Glutamatergic neuron (in vitro differentiated cells): ENCODE measurements at regions not wholly inside any gene's neighbourhood (a gene's known extent, or its start where the extent isn't known, plus 50 kb on each side); places are given as distances from the start of the nearest gene placed in this dataset.

Experiments
- DNase-seq: peaks from one replicate; pipeline ENCODE4 v3.0.0; 2022
- H3K27ac Mint-ChIP-seq: one replicate; pipeline ENCODE4 v1.8.0; 2020; ENCODE audit warnings: mild to moderate bottlenecking, mixed read lengths, inconsistent platforms; ENCODE audit not compliant: unreplicated experiment
- H3K27me3 Mint-ChIP-seq: one replicate; pipeline ENCODE4 v1.8.0; 2020; ENCODE audit warnings: mild to moderate bottlenecking, moderate library complexity, mixed read lengths, inconsistent platforms; ENCODE audit not compliant: unreplicated experiment
- H3K36me3 Mint-ChIP-seq: one replicate; pipeline ENCODE4 v1.8.0; 2020; ENCODE audit warnings: mild to moderate bottlenecking, mixed read lengths, inconsistent platforms; ENCODE audit not compliant: unreplicated experiment
- H3K4me1 Mint-ChIP-seq: one replicate; pipeline ENCODE4 v1.8.0; 2020; ENCODE audit warnings: mild to moderate bottlenecking, low read depth, mixed read lengths, inconsistent platforms; ENCODE audit not compliant: unreplicated experiment
- H3K4me3 Mint-ChIP-seq: one replicate; pipeline ENCODE4 v1.8.0; 2020; ENCODE audit warnings: mild to moderate bottlenecking, mixed read lengths, inconsistent platforms; ENCODE audit not compliant: unreplicated experiment
- H3K9me3 Mint-ChIP-seq: one replicate; pipeline ENCODE4 v1.8.0; 2020; ENCODE audit warnings: mild to moderate bottlenecking, moderate library complexity, mixed read lengths, inconsistent platforms; ENCODE audit not compliant: unreplicated experiment
- TF ChIP-seq, protein P1 (sequence below): fragments of 200-600 bp; sonication (generic); IDR thresholded peaks from one replicate; pipeline ENCODE4 v1.5.0; 2021; ENCODE audit not compliant: partially characterized antibody, unreplicated experiment

DNA sequence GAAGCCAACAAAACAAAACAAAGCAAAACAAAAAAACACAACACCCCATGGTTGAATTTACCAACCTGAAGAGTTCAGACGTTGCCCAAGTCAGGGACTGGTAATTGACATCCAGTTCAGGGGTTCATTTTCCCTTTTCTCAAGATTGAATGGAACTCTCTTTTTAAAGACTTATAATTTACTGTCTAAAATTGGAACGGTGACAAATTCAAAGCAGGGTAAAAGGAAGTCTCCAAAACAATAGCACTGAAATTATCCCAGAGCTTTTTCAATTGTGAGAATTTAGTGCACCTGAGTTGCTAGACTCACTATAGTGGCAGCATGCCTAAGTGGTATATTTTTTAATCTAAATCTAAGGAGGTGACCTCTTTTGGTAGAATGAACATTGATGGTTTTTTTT lies 90.9 kb upstream of the PREP start:
- H3K27me3 Mint-ChIP-seq = no peaks in the 10 kb centered on the region
- H3K9me3 Mint-ChIP-seq = no peaks in the 10 kb centered on the region
- no peaks in the 10 kb centered on the region for H3K4me1 Mint-ChIP-seq
- DNase-seq = no peak
- H3K27ac Mint-ChIP-seq = no peak overlapping the region
- no peaks in the 10 kb centered on the region for H3K36me3 Mint-ChIP-seq
- H3K4me3 Mint-ChIP-seq = no peak overlapping the region
- TF ChIP-seq, protein P1, sequence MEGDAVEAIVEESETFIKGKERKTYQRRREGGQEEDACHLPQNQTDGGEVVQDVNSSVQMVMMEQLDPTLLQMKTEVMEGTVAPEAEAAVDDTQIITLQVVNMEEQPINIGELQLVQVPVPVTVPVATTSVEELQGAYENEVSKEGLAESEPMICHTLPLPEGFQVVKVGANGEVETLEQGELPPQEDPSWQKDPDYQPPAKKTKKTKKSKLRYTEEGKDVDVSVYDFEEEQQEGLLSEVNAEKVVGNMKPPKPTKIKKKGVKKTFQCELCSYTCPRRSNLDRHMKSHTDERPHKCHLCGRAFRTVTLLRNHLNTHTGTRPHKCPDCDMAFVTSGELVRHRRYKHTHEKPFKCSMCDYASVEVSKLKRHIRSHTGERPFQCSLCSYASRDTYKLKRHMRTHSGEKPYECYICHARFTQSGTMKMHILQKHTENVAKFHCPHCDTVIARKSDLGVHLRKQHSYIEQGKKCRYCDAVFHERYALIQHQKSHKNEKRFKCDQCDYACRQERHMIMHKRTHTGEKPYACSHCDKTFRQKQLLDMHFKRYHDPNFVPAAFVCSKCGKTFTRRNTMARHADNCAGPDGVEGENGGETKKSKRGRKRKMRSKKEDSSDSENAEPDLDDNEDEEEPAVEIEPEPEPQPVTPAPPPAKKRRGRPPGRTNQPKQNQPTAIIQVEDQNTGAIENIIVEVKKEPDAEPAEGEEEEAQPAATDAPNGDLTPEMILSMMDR = no peak

DNA sequence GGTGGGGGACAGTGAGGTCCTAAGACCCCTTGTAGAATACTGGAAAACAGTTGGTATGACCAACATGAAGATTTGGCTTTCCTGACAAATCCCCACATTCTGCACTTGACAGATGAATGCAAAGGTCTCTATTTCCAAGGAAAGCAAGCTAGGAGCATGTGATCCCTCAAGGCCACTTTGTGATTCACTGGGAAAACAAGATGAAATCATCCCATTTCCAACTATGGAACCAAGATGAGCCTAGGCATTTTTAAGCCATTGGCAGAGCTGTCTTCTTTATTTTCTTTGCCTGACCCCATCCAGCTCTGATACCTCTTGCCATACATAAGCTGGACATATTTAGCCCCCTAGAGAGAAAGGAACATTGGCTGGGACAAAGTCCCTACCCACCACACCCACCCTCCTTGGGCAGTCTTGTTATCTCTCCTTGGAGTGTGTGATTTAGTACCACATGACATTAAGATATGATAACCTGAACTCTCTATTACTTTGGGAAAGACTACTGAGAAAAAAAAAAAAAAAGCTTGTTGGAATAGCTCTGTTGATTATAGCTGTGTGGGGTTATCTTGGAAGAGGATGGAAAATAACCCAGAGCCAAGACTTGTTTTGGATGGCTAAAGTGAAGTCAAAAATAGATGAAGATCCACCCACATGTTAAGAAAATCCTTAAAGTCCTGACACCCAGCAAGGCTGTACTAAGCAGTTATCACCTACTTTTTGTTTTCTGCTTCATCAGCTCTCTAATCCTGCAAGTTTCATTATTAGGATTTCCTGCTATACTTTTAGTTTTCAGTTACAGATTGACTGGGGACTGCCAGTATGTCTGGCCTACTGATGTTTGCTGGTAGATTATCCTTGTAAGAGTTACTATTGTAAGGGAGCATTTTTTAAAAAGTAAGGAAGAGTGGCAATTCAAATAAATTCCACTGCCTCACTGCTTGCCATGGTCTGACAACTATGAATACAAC lies 90.1 kb upstream of the PREP start:
- H3K36me3 Mint-ChIP-seq = no peaks in the 10 kb centered on the region
- TF ChIP-seq, protein P1 = no peak
- H3K4me1 Mint-ChIP-seq = no peaks in the 10 kb centered on the region
- no peak overlapping the region for H3K27ac Mint-ChIP-seq
- H3K27me3 Mint-ChIP-seq = no peaks in the 10 kb centered on the region
- DNase-seq = no peak
- H3K4me3 Mint-ChIP-seq = no peak overlapping the region
- H3K9me3 Mint-ChIP-seq = no peaks in the 10 kb centered on the region

DNA sequence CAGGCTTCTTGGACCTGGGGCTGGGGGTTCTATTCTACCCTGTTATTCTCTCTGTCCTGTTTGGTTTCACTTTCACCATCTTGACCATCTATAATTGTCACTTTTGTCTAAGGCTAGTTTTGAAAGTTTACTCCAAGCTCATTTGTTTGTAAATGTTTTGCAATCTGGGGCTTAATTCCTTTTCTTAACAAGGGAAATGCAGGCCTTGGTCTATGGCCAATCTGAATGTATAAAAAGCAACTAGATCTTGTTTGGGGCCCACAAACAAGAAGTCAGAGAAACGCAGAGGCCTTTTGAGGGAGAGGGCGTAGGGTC lies 86.3 kb upstream of the PREP start:
- Mint-ChIP-seq H3K27ac (no peak overlapping the region), H3K36me3 (no peaks in the 10 kb centered on the region), H3K9me3 (no peaks in the 10 kb centered on the region), H3K4me3 (no peak overlapping the region), H3K4me1 (no peaks in the 10 kb centered on the region), H3K27me3 (peaks cover 1% of the 10 kb centered on the region)
- no peak for DNase-seq
- TF ChIP-seq, protein P1 = no peak

DNA sequence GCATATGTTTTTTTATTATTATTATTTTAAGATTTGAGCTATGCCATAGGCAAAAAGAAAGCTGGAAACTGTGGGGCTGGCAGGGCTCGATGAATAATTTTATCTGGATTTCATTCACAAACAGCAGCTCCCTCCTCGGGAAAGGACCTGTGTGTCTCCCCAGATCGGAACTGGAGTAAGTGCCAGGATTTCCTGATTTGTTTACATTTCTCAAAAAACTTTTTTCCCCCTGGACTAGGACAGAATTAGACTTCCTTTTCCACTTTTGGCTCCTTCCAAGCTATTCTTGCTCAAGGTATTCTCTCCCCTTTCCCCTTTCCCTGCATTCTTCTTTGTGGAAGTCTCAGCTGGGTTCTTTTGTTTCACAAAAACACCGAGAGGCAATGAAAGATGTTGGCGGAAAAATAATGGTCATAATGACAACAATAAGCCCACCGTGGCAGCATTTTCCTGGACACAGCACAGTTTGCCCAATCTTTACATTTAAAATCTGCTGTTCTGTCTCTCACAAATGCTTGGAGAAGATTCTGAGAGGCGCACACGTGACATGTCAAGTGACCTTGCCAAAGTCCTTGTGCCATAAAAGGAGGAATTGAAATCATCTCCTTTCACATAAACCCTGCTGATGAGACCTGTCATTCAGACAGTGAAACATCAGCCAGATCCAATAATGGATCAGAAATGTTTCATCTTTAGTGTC lies 85.8 kb upstream of the PREP start:
- Mint-ChIP-seq H3K4me1 (no peaks in the 10 kb centered on the region), H3K4me3 (no peak overlapping the region), H3K27ac (no peak overlapping the region), H3K9me3 (no peaks in the 10 kb centered on the region), H3K27me3 (peaks cover 1% of the 10 kb centered on the region), H3K36me3 (no peaks in the 10 kb centered on the region)
- DNase-seq = no peak
- TF ChIP-seq, protein P1 = no peak
